GM18907 (cell line): ENCODE measurements at regions not wholly inside any gene's neighbourhood (a gene's known extent, or its start where the extent isn't known, plus 50 kb on each side); places are given as distances from the start of the nearest gene placed in this dataset.
"Not testable (repeated sequence)": the region's sequence is repeated elsewhere in the genome, so short reads cannot be mapped to it uniquely, and the experiment has no call there.

Source experiments
- ATAC-seq: cut with Tn5 transposase; IDR thresholded peaks from one replicate; pipeline ENCODE4 v1.9.1; 2021; ENCODE audit warnings: mild to moderate bottlenecking, moderate library complexity; ENCODE audit not compliant: unreplicated experiment

DNA sequence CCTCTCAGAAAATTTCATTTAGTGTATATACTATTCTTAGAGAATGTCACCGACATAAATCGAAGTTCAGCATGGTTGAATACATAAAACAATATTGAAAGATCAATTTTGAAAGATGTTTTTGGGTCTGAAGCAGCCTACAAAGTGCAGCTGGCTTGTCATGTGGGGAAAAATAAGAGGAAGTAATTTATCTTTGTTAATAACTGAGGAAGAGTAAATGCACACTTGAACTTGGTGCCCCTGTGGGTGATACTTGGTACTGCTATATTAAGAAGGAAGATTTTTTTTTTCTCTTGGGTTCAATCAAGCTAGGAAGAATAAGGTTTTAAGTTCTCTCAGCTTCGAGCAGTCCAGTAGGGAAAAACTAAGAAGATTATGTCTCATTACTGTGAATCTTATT lies 661.3 kb downstream of the RPL10L start:
- ATAC-seq = no peak

- ATAC-seq = no peak
Measured at GRCh38 chr14:45976001-45976400, 675.6 kb downstream of the RPL10L start.

DNA sequence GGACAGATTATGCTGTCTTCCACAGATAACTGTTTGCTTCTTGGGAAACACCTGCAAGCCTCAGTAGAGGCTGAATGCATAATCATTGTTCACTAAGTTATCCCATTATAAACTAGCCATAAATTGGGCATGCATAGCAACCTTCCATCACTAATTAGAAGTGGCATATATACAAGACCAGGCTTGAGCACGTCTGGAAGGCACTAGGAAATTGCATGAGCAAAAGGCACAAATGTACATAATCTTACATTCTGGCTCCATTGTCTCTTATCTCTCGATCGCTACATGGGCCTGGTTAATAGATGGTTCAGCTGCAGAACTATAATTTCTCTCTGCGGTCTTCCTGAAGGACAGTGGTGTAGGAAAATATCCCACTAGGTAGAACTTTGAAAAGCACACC lies 679.2 kb downstream of the RPL10L start:
- ATAC-seq = no peak

GRCh38 chr14:45970621-45971020 lies 681.0 kb downstream of the RPL10L start:
- ATAC-seq = no peak

- ATAC-seq = no peak
Measured at GRCh38 chr14:45968037-45968436, 683.5 kb downstream of the RPL10L start.

GRCh38 chr14:45949479-45949878 lies 696.5 kb upstream of the MIS18BP1 start:
- no peak for ATAC-seq

DNA sequence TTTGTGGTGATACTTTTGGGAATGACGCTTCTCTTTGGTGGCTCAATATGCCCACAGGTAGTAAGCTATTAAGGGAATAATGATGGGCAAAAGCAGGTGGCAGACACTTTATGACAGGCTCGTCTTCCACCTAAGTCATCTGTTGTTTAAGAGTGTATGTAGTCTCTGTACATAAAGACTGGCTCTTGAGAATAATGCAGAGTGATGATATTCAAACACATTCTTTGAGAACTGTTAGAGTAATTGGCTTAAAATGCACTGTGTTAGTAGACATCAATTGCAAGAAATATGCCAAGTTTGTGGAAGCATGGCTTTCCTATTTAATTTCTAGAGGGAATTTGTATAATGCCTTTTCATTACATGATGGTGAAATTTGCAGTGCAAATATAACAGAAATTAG lies 694.8 kb upstream of the MIS18BP1 start:
- ATAC-seq = no peak

DNA sequence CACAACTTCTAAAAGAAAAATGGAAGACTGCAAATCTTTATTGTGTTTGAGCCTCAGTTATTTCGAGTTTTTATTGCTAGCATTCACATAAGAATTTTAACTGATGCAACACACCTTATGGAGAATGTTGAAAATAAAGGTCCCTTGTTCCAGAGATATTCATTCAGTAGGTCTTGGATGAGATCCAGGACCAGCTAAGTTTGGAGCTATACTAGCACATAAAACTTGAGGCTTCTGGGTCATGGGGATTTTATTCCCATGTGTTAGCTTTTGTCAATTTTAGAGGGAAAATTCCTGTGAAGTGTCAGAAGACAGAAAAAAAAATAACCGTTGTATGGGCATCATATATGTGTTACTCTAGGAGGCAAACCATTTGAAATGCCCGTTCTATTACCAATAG lies 693.2 kb upstream of the MIS18BP1 start:
- no peak for ATAC-seq

DNA sequence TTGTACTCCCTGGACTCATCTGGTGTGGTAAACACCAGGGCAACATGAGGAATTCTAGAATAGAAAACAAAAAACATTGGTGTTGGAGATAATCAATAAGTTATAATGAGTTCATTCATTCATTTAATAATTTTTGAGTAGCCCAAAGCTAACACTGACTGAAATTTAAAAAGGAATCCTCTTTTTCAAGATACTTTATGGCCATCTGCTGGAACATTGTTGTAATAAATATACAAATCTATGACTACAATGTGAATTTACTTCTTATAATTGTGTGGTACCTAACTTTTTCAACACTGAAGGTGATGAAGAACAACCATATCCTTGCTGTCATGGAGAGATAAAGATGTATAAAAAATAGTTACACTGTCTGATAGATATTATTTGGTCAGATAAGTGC lies 687.3 kb upstream of the MIS18BP1 start:
- ATAC-seq = no peak

GRCh38 chr14:45939572-45939971 lies 686.6 kb upstream of the MIS18BP1 start:
- no peak for ATAC-seq

GRCh38 chr14:45919995-45920394 lies 667.0 kb upstream of the MIS18BP1 start:
- not testable (repeated sequence) for ATAC-seq

DNA sequence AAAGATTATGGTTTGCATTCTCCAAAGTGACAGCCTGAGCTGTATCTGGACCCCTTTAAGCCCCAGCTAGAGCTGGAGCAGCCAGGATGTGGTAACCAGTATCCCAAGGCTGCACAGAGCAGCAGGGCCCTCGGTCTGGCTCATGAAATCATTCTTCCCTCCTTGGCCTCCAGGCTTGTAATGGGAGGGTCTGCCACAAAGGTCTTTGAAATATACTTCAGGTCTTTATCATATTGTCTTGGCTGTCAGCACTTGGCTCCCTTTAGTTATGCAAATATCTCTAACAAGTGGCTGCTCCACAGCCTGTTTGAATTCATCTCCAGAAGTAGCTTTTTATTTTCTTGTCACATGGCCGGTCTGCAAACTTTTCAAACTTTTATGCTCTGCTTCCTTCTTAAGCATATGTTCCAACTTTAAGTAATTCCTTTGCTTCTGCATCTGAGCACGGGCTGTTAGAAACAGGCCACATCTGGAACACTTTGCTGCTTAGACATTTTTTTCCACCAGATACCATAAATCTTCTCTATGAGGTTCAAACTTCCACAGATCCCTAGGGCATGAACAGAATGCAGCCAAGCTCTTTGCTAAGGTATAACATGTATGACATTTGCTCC lies 663.4 kb upstream of the MIS18BP1 start:
- no peak for ATAC-seq

GRCh38 chr14:45907782-45908181 lies 654.8 kb upstream of the MIS18BP1 start:
- ATAC-seq = no peak

GRCh38 chr14:45906257-45906656 lies 653.3 kb upstream of the MIS18BP1 start:
- peak; percentile 75 for ATAC-seq

DNA sequence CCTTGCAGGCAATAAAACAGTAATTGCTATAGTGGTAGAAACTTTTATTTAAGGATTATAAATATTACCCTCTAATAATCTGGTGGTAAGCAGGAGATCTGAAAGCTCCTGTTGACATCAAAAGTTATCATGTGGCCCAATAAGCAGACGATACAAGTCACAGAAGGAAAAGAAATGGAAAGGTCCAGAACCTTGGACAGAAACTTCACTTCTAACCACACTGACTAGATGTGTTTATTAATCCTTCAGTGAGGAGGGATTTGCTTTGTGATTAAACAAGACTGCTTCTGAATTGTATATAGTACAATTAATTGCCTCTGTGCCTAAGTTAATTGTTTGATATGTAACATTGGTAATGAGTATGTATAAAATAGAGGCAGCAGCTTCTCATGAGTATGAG lies 652.7 kb upstream of the MIS18BP1 start:
- no peak for ATAC-seq

DNA sequence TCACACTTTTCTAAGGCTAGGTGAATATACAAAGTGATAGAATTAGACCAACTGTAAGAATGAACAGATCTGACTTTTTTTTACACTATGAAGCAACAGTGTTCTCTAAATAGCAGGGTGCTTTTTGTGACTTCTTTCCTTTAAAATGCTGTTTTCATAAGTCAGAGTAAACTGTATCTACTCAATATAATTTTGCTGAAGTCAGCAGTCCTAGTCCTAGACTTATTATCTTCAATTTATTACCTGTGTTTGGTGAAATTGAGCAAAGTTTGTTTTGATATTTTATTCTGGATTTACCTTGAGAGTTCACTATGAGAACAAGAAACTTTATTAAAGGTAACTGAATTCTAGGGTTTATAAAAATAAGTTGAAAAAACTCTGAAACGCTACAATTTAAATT lies 651.3 kb upstream of the MIS18BP1 start:
- no peak for ATAC-seq

DNA sequence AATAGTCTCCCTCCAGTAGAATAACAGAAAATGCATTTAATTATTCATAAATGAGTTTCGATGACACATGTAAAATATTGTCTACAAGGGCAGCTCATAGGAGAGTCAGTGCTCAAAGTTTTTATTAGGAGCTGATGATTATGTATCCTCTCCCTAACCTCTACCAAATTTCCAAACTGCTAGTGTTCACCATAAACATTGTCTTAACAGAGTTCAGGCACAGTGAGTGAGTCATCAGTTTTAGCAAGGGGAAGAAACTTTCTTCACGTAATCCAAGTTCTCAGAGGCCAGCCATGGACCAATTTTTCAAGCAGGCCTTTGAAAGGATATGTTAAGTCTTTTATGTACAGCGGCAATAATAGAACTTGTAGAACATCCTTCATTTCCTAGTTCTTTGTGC lies 649.2 kb upstream of the MIS18BP1 start:
- no peak for ATAC-seq

- no peak for ATAC-seq
Measured at GRCh38 chr14:45897439-45897838, 644.4 kb upstream of the MIS18BP1 start.

DNA sequence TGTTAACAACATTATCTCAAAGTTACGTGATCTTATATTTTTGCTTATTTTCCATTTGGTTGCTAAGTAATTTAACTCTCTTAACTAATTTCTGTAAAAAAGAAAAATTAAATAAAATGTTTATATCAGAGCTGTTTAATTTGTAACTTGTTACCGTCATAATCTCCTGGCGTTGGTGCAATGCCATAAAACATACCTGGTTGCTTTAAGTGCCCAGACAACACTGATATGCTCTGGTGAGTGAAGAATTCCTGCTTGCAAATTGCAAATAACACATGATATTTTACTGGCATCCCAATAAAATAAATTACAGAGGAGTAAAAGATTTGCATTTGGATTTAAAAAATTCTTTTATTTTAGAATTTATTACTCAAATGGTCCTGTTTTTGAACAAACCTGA lies 640.1 kb upstream of the MIS18BP1 start:
- ATAC-seq = no peak

GRCh38 chr14:45891417-45892080 lies 638.5 kb upstream of the MIS18BP1 start:
- no peak for ATAC-seq

GRCh38 chr14:45888766-45889285 lies 635.8 kb upstream of the MIS18BP1 start:
- not testable (repeated sequence) for ATAC-seq

GRCh38 chr14:45877981-45878380 lies 625.0 kb upstream of the MIS18BP1 start:
- ATAC-seq = no peak

- peak; percentile 32 for ATAC-seq
Measured at GRCh38 chr14:45868863-45869262, 615.9 kb upstream of the MIS18BP1 start.
